PFSK-1 (cell line): ENCODE measurements at regions not wholly inside any gene's neighbourhood (a gene's known extent, or its start where the extent isn't known, plus 50 kb on each side); places are given as distances from the start of the nearest gene placed in this dataset.

Source experiments
- FOXP2 ChIP-seq: optimal IDR thresholded peaks from 2 replicates; pipeline ENCODE3; 2011; ENCODE audit warnings: borderline replicate concordance, control low read depth, inconsistent platforms; ENCODE audit not compliant: insufficient read depth; ENCODE audit errors: extremely low read length, extremely low read depth
- TF ChIP-seq, protein P1 (sequence below), 2 experiments: IDR thresholded peaks; 2 replicates each; pipeline versions ENCODE4 v1.6.1 to v1.8.0; 2011 to 2012; ENCODE audit warnings: low read depth in 2 of 2, low read length in 2 of 2, control low read depth in 1 of 2, inconsistent platforms in 1 of 2, mild to moderate bottlenecking in 1 of 2, moderate library complexity in 1 of 2; ENCODE audit not compliant: insufficient read depth in 1 of 2

DNA sequence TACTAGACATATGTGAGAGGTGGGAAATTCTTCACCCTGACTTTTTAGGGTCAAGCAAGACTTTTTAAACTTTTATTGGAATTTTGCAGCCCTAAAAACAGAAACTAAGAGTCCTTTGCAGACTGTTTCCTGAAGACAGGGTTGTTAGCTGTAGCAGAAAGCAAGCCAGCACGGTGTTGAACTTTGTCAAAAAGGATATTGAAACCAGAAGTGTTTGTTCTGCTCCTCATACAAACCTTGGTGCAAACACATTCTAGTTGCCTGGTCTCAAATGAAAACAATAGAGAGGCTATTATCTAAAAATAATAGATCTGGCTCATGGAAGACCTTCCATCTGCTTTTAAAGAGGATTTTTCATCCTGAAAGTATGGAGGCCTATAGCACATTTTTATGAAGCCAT lies 65.8 kb upstream of the IGFBP5 start:
- TF ChIP-seq FOXP2 = no peak
- TF ChIP-seq, protein P1, sequence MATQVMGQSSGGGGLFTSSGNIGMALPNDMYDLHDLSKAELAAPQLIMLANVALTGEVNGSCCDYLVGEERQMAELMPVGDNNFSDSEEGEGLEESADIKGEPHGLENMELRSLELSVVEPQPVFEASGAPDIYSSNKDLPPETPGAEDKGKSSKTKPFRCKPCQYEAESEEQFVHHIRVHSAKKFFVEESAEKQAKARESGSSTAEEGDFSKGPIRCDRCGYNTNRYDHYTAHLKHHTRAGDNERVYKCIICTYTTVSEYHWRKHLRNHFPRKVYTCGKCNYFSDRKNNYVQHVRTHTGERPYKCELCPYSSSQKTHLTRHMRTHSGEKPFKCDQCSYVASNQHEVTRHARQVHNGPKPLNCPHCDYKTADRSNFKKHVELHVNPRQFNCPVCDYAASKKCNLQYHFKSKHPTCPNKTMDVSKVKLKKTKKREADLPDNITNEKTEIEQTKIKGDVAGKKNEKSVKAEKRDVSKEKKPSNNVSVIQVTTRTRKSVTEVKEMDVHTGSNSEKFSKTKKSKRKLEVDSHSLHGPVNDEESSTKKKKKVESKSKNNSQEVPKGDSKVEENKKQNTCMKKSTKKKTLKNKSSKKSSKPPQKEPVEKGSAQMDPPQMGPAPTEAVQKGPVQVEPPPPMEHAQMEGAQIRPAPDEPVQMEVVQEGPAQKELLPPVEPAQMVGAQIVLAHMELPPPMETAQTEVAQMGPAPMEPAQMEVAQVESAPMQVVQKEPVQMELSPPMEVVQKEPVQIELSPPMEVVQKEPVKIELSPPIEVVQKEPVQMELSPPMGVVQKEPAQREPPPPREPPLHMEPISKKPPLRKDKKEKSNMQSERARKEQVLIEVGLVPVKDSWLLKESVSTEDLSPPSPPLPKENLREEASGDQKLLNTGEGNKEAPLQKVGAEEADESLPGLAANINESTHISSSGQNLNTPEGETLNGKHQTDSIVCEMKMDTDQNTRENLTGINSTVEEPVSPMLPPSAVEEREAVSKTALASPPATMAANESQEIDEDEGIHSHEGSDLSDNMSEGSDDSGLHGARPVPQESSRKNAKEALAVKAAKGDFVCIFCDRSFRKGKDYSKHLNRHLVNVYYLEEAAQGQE (IDR thresholded peaks at IDR 0.05; ENCODE audit: insufficient read depth in 1 of 2, low read depth in 2 of 2, low read length in 2 of 2) = no peak
